HG03571 (cell line): ENCODE measurements at regions not wholly inside any gene's neighbourhood (a gene's known extent, or its start where the extent isn't known, plus 50 kb on each side); places are given as distances from the start of the nearest gene placed in this dataset.

ENCODE experiments used
- ATAC-seq: cut with Tn5 transposase; IDR thresholded peaks from one replicate; pipeline ENCODE4 v1.9.1; 2021; ENCODE audit not compliant: unreplicated experiment

- ATAC-seq = no peak
Measured at GRCh38 chr14:101459551-101459900, 101.8 kb upstream of the DIO3 start.

GRCh38 chr14:101460521-101460920 lies 100.8 kb upstream of the DIO3 start:
- ATAC-seq = no peak

- no peak for ATAC-seq
Measured at GRCh38 chr14:101460986-101461750, 100.1 kb upstream of the DIO3 start.

GRCh38 chr14:101461891-101462290 lies 99.4 kb upstream of the DIO3 start:
- no peak for ATAC-seq

- ATAC-seq = no peak
Measured at GRCh38 chr14:101462726-101463565, 98.3 kb upstream of the DIO3 start.

GRCh38 chr14:101463566-101464171 lies 97.6 kb upstream of the DIO3 start:
- no peak for ATAC-seq

- no peak for ATAC-seq
Measured at GRCh38 chr14:101464310-101464983, 96.8 kb upstream of the DIO3 start.

GRCh38 chr14:101464984-101465794 lies 96.1 kb upstream of the DIO3 start:
- ATAC-seq = no peak

- ATAC-seq = no peak
Measured at GRCh38 chr14:101465795-101466448, 95.4 kb upstream of the DIO3 start.

- no peak for ATAC-seq
Measured at GRCh38 chr14:101466456-101467180, 94.7 kb upstream of the DIO3 start.

- ATAC-seq = no peak
Measured at GRCh38 chr14:101467181-101467926, 93.9 kb upstream of the DIO3 start.

- ATAC-seq = no peak
Measured at GRCh38 chr14:101469382-101470247, 91.7 kb upstream of the DIO3 start.

GRCh38 chr14:101470266-101470665 lies 91.0 kb upstream of the DIO3 start:
- no peak for ATAC-seq

GRCh38 chr14:101471723-101472517 lies 89.4 kb upstream of the DIO3 start:
- no peak for ATAC-seq

- ATAC-seq = no peak
Measured at GRCh38 chr14:101472518-101472849, 88.8 kb upstream of the DIO3 start.

GRCh38 chr14:101473045-101473729 lies 88.1 kb upstream of the DIO3 start:
- no peak for ATAC-seq
